ENCODE measurements at regions not wholly inside any gene's neighbourhood (a gene's known extent, or its start where the extent isn't known, plus 50 kb on each side); places are given as distances from the start of the nearest gene placed in this dataset.

GRCh38 chr7:45278763-45279398 lies 121.3 kb downstream of the RAMP3 start:
- no peak for TF ChIP-seq CTCF (IDR thresholded peaks at IDR 0.05)
- TF ChIP-seq POLR2AphosphoS5 (IDR thresholded peaks at IDR 0.05): no peak
- TF ChIP-seq POLR2A (IDR thresholded peaks at IDR 0.05): no peak
